ENCODE measurements at regions not wholly inside any gene's neighbourhood (a gene's known extent, or its start where the extent isn't known, plus 50 kb on each side); places are given as distances from the start of the nearest gene placed in this dataset.
"Not testable (repeated sequence)": the region's sequence is repeated elsewhere in the genome, so short reads cannot be mapped to it uniquely, and the experiment has no call there.

DNA sequence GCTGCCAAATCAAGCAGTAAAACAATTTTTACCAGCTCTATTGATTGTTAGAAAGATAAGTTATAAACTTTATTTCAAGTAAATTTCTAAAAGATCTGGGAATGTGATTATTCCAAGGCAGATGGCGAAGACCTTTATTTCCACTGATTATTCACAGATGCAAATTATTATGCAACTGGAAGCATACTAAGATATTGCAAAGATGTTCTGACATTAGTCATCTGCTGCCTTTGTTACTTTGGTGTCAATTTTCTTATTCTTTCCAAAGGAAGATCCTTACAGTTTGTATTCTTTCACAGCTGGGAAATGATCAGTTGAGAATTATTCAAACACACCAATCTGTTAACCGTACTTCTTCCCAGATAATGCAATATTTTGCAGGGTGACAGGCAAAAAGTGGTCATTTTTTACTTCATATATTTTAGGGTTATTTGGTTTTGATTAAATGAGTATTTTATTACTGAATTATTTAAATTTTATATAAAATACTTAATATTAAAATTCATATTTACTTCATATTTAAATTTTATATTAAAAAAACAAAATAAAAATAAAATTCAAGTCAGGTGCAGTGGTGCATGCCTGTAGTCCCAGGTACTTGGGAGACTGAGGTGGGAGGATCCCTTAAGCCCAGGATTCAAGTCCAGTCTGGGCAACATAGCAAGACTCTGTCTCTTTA lies 171.3 kb downstream of the FZD1 start:
- Histone ChIP-seq H3K9me3 (ENCODE audit: low read depth, low read length) (no peaks in the 10 kb centered on the region), H3K4me3 (no peak overlapping the region), H3K27ac (no peak overlapping the region), H3K9ac (ENCODE audit: insufficient read length) (no peak overlapping the region), H3K36me3 (ENCODE audit: insufficient read depth, low read length) (no peaks in the 10 kb centered on the region)
- DNase-seq (ENCODE audit: low read depth, low spot score): no peak
- TF ChIP-seq POLR2AphosphoS5 (IDR thresholded peaks at IDR 0.05; ENCODE audit: borderline replicate concordance, low read depth, low read length) (no peak), EZH2 (IDR thresholded peaks at IDR 0.05) (no peak), FOXP2 (optimal IDR thresholded peaks at IDR 0.05; ENCODE audit: control extremely low read depth, extremely low read length, insufficient read depth) (no peak)

DNA sequence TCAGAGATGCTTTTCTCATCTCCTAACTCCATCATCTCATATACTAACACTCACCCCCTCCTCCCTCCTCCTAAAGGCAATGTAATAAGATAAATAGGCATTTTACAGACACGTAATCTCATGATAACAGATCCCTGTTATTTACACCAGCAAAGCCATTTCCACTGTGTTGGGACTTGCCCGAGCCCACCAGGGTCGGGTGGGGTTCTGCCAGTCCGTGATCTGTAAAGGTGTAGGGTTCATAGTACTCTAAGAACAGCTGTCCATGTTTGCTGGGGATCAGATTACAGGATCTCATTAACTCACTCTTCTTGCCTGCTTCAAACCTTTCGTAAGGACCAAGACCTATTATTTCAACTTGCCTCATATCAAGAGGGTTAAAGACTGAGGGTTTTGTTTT lies 172.4 kb downstream of the FZD1 start:
- Histone ChIP-seq H3K36me3 (ENCODE audit: insufficient read depth, low read length) (no peaks in the 10 kb centered on the region), H3K9ac (ENCODE audit: insufficient read length) (no peak overlapping the region), H3K27ac (no peak overlapping the region), H3K9me3 (ENCODE audit: low read depth, low read length) (no peaks in the 10 kb centered on the region), H3K4me3 (no peak overlapping the region)
- TF ChIP-seq FOXP2 (optimal IDR thresholded peaks at IDR 0.05; ENCODE audit: control extremely low read depth, extremely low read length, insufficient read depth) (no peak), EZH2 (IDR thresholded peaks at IDR 0.05) (no peak), POLR2AphosphoS5 (IDR thresholded peaks at IDR 0.05; ENCODE audit: borderline replicate concordance, low read depth, low read length) (no peak)
- DNase-seq (ENCODE audit: low read depth, low spot score): no peak

DNA sequence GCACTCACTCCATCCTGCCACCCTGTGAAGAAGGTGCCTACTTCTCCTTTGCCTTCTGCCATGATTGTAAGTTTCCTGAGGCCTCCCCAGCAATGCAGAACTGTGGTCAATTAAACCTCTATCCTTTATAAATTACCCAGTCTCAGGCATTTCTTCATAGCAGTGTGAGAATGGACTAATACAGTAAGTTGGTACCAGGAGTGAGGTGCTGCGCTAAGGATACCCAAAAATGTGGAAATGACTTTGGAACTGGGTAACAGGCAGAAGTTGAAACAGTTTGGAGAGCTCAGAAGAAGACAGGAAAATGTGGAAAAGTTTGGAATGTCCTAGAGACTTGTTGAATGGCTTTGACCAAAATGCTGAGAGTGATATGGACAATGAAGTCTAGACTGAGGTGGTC lies 176.0 kb downstream of the FZD1 start:
- not testable (repeated sequence) for H3K9me3 ChIP-seq (ENCODE audit: low read depth, low read length); H3K4me3 ChIP-seq; H3K9ac ChIP-seq (ENCODE audit: insufficient read length); H3K36me3 ChIP-seq (ENCODE audit: insufficient read depth, low read length); H3K27ac ChIP-seq; DNase-seq (ENCODE audit: low read depth, low spot score)

DNA sequence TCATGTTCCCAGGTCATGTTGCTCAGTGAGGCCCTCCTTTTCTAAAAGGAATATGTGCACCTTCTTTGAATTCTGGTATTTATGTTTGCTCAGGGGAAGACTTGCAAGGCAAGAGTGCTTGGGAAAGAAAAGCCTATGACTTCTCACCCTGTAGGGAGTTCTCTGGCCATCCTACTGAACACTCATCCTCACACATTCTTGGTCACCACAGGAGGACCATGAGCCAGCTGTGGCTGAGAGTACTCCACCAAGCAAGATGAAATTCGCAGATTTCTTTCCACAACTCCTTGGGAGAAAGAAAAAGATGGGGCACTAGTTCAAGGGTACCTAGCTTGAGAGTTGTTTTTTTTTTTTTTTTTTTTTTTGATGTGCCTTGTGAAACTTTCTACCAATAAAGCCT lies 179.6 kb downstream of the FZD1 start:
- Histone ChIP-seq H3K36me3 (ENCODE audit: insufficient read depth, low read length) (no peaks in the 10 kb centered on the region), H3K27ac (no peak overlapping the region), H3K4me3 (no peak overlapping the region), H3K9me3 (ENCODE audit: low read depth, low read length) (no peaks in the 10 kb centered on the region), H3K9ac (ENCODE audit: insufficient read length) (no peak overlapping the region)
- no peak for TF ChIP-seq POLR2AphosphoS5 (IDR thresholded peaks at IDR 0.05; ENCODE audit: borderline replicate concordance, low read depth, low read length)
- TF ChIP-seq FOXP2 (optimal IDR thresholded peaks at IDR 0.05; ENCODE audit: control extremely low read depth, extremely low read length, insufficient read depth): no peak
- no peak for TF ChIP-seq EZH2 (IDR thresholded peaks at IDR 0.05)
- DNase-seq (ENCODE audit: low read depth, low spot score): no peak

- Histone ChIP-seq H3K4me3 (no peak overlapping the region), H3K9me3 (ENCODE audit: low read depth, low read length) (no peaks in the 10 kb centered on the region), H3K9ac (ENCODE audit: insufficient read length) (no peak overlapping the region), H3K36me3 (ENCODE audit: insufficient read depth, low read length) (no peaks in the 10 kb centered on the region), H3K27ac (no peak overlapping the region)
- no peak for DNase-seq (ENCODE audit: low read depth, low spot score)
- TF ChIP-seq FOXP2 (optimal IDR thresholded peaks at IDR 0.05; ENCODE audit: control extremely low read depth, extremely low read length, insufficient read depth) (no peak), POLR2AphosphoS5 (IDR thresholded peaks at IDR 0.05; ENCODE audit: borderline replicate concordance, low read depth, low read length) (no peak), EZH2 (IDR thresholded peaks at IDR 0.05) (no peak)
Measured at GRCh38 chr7:91446819-91447218, 182.6 kb downstream of the FZD1 start.

GRCh38 chr7:91455411-91455810 lies 191.2 kb downstream of the FZD1 start:
- TF ChIP-seq FOXP2 (optimal IDR thresholded peaks at IDR 0.05; ENCODE audit: control extremely low read depth, extremely low read length, insufficient read depth) (no peak), EZH2 (IDR thresholded peaks at IDR 0.05) (no peak)
- H3K9me3 ChIP-seq (ENCODE audit: low read depth, low read length): no peaks in the 10 kb centered on the region
- no peak for DNase-seq (ENCODE audit: low read depth, low spot score)
- no peak overlapping the region for H3K27ac ChIP-seq
- no peaks in the 10 kb centered on the region for H3K36me3 ChIP-seq (ENCODE audit: insufficient read depth, low read length)
- H3K9ac ChIP-seq (ENCODE audit: insufficient read length): no peak overlapping the region
- H3K4me3 ChIP-seq: no peak overlapping the region

DNA sequence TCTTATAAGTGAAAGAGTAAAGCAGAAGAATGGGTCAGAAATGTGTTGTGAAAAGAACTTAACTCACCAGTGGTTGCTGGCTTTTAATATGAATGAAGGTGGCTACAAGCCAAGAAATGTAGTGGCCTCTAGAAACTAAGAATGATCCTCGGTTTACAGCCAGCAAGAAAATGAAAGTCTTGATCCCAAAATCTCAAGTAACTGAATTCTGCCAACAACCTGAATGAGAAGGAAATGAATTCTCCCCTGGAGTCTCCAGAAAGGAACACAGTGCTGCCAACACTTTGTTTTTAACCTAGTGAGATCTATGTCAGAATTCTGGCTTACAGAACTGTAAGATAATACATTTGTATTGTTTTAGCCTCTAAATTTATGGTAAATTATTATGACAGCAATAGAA lies 193.0 kb downstream of the FZD1 start:
- Histone ChIP-seq H3K4me3 (no peak overlapping the region), H3K9ac (ENCODE audit: insufficient read length) (no peak overlapping the region), H3K27ac (no peak overlapping the region), H3K36me3 (ENCODE audit: insufficient read depth, low read length) (no peaks in the 10 kb centered on the region), H3K9me3 (ENCODE audit: low read depth, low read length) (no peaks in the 10 kb centered on the region)
- no peak for DNase-seq (ENCODE audit: low read depth, low spot score)
- no peak for TF ChIP-seq POLR2AphosphoS5 (IDR thresholded peaks at IDR 0.05; ENCODE audit: borderline replicate concordance, low read depth, low read length)

DNA sequence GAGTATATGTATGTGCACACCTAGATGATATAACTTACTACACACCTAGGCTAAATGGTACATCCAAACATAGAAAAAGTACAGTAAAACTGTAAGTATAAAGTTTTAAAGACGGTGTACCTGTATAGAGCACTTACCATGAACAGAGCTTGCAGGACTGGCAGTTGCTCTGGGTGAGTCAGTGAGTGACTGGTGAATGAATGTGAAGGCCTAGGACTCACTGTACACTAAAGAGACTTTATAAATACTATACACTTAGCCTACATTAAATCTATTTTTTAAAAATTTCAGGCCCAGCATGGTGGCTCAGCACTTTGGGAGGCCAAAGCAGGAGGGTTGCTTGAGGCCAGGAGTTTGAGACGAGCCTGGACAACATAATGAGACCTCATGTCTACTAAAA lies 195.3 kb downstream of the FZD1 start:
- Histone ChIP-seq H3K4me3 (no peak overlapping the region), H3K27ac (no peak overlapping the region), H3K9me3 (ENCODE audit: low read depth, low read length) (no peaks in the 10 kb centered on the region), H3K9ac (ENCODE audit: insufficient read length) (no peak overlapping the region), H3K36me3 (ENCODE audit: insufficient read depth, low read length) (no peaks in the 10 kb centered on the region)
- DNase-seq (ENCODE audit: low read depth, low spot score): no peak
- no peak for TF ChIP-seq FOXP2 (optimal IDR thresholded peaks at IDR 0.05; ENCODE audit: control extremely low read depth, extremely low read length, insufficient read depth)
- TF ChIP-seq POLR2AphosphoS5 (IDR thresholded peaks at IDR 0.05; ENCODE audit: borderline replicate concordance, low read depth, low read length): no peak
- TF ChIP-seq EZH2 (IDR thresholded peaks at IDR 0.05): no peak

DNA sequence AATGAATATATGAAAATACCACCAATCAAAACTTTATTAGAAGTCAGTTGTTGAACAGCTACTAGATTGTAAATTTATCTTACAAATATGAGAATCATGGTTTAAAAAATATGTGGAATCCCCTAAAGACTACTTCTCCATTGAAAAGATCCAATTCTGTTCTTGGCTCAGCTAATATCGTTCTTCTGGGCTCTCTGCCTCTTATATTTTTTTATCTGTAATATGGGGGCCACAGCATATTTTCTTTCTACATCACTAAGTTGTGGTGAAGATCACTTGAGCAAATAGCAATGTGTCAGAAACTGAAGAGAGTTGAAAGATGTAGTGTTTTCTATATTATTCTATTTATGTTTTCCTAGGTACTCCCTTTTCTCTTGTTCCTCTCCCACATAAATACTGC lies 198.1 kb downstream of the FZD1 start:
- DNase-seq (ENCODE audit: low read depth, low spot score): no peak
- H3K9ac ChIP-seq (ENCODE audit: insufficient read length): no peak overlapping the region
- no peak overlapping the region for H3K4me3 ChIP-seq
- H3K27ac ChIP-seq: no peak overlapping the region
- no peaks in the 10 kb centered on the region for H3K9me3 ChIP-seq (ENCODE audit: low read depth, low read length)
- H3K36me3 ChIP-seq (ENCODE audit: insufficient read depth, low read length): no peaks in the 10 kb centered on the region
- TF ChIP-seq FOXP2 (optimal IDR thresholded peaks at IDR 0.05; ENCODE audit: control extremely low read depth, extremely low read length, insufficient read depth): no peak
- TF ChIP-seq POLR2AphosphoS5 (IDR thresholded peaks at IDR 0.05; ENCODE audit: borderline replicate concordance, low read depth, low read length): no peak
- TF ChIP-seq EZH2 (IDR thresholded peaks at IDR 0.05): no peak

Measured in SK-N-MC (cell line).